Type B pancreatic cell (in vitro differentiated cells): ENCODE measurements at regions not wholly inside any gene's neighbourhood (a gene's known extent, or its start where the extent isn't known, plus 50 kb on each side); places are given as distances from the start of the nearest gene placed in this dataset.

Experiments
- DNase-seq: peaks from one replicate; pipeline ENCODE4 v3.0.0; 2021; ENCODE audit warnings: mixed read lengths; ENCODE audit not compliant: unreplicated experiment; ENCODE audit errors: extremely low spot score
- H3K27ac Mint-ChIP-seq: 2 replicates; pipeline ENCODE4 v1.8.0; 2021; ENCODE audit warnings: mild to moderate bottlenecking, mixed read lengths
- H3K27me3 Mint-ChIP-seq: 2 replicates; pipeline ENCODE4 v1.8.0; 2021; ENCODE audit warnings: mixed read lengths
- H3K36me3 Mint-ChIP-seq: 2 replicates; pipeline ENCODE4 v1.8.0; 2021; ENCODE audit warnings: mixed read lengths
- H3K4me1 Mint-ChIP-seq: one replicate; pipeline ENCODE4 v1.8.0; 2021; ENCODE audit warnings: mixed read lengths; ENCODE audit not compliant: unreplicated experiment
- H3K4me3 Mint-ChIP-seq: 2 replicates; pipeline ENCODE4 v1.8.0; 2021; ENCODE audit warnings: mild to moderate bottlenecking, mixed read lengths
- H3K9me3 Mint-ChIP-seq: 2 replicates; pipeline ENCODE4 v1.8.0; 2021; ENCODE audit warnings: mixed read lengths
- CTCF ChIP-seq: fragments of 200-600 bp; sonication (generic); conservative IDR thresholded peaks from 2 replicates; pipeline ENCODE4 v1.5.0; 2021; ENCODE audit warnings: antibody characterized with exemption, mild to moderate bottlenecking

GRCh38 chr5:133741818-133742355 lies 129.5 kb upstream of the FSTL4 start:
- peak; percentile 15 for DNase-seq
- Mint-ChIP-seq H3K9me3 (no peaks in the 10 kb centered on the region), H3K27me3 (peaks cover 24% of the 10 kb centered on the region), H3K4me3 (no peak overlapping the region), H3K27ac (no peak overlapping the region), H3K36me3 (no peaks in the 10 kb centered on the region), H3K4me1 (peaks cover 22% of the 10 kb centered on the region)
- no peak for TF ChIP-seq CTCF

GRCh38 chr5:133741396-133741795 lies 129.1 kb upstream of the FSTL4 start:
- peak; percentile 59 for DNase-seq
- Mint-ChIP-seq H3K4me3 (no peak overlapping the region), H3K27me3 (peaks cover 24% of the 10 kb centered on the region), H3K4me1 (peaks cover 22% of the 10 kb centered on the region), H3K9me3 (no peaks in the 10 kb centered on the region), H3K27ac (no peak overlapping the region), H3K36me3 (no peaks in the 10 kb centered on the region)
- TF ChIP-seq CTCF, result no peak

GRCh38 chr5:133739181-133739780 lies 126.9 kb upstream of the FSTL4 start:
- DNase-seq, result peak; percentile 32
- no peak for TF ChIP-seq CTCF
- Mint-ChIP-seq H3K9me3 (peaks cover 7% of the 10 kb centered on the region), H3K4me3 (no peak overlapping the region), H3K4me1 (peaks cover 10% of the 10 kb centered on the region), H3K27me3 (peaks cover 20% of the 10 kb centered on the region), H3K27ac (no peak overlapping the region), H3K36me3 (no peaks in the 10 kb centered on the region)

GRCh38 chr5:133738271-133738670 lies 125.9 kb upstream of the FSTL4 start:
- peaks cover 3% of the 10 kb centered on the region for H3K4me1 Mint-ChIP-seq
- peak; percentile 32 for DNase-seq

GRCh38 chr5:133736512-133736911 lies 124.2 kb upstream of the FSTL4 start:
- no peak overlapping the region for H3K4me3 Mint-ChIP-seq
- DNase-seq, result peak; percentile 34
- no peaks in the 10 kb centered on the region for H3K4me1 Mint-ChIP-seq
- H3K36me3 Mint-ChIP-seq, result no peaks in the 10 kb centered on the region
- H3K27ac Mint-ChIP-seq, result no peak overlapping the region
- no peak for TF ChIP-seq CTCF
- H3K9me3 Mint-ChIP-seq, result peaks cover 13% of the 10 kb centered on the region
- no peaks in the 10 kb centered on the region for H3K27me3 Mint-ChIP-seq

More at GRCh38 chr5:133738271-133738670, 125.9 kb upstream of the FSTL4 start:
- H3K27me3 Mint-ChIP-seq, result peaks cover 10% of the 10 kb centered on the region
- H3K4me3 Mint-ChIP-seq, result no peak overlapping the region
- no peaks in the 10 kb centered on the region for H3K36me3 Mint-ChIP-seq
- no peak overlapping the region for H3K27ac Mint-ChIP-seq
- peaks cover 13% of the 10 kb centered on the region for H3K9me3 Mint-ChIP-seq
- TF ChIP-seq CTCF, result no peak
